ENCODE measurements at regions not wholly inside any gene's neighbourhood (a gene's known extent, or its start where the extent isn't known, plus 50 kb on each side); places are given as distances from the start of the nearest gene placed in this dataset.

GRCh38 chr6:169062272-169062671 lies 191.4 kb downstream of the THBS2 start:
- TF ChIP-seq POLR2AphosphoS5 (IDR thresholded peaks at IDR 0.05; ENCODE audit: low read depth, low read length), result no peak
- TF ChIP-seq POLR2A (IDR thresholded peaks at IDR 0.05; ENCODE audit: low read depth, low read length), result no peak
- no peak for TF ChIP-seq PAX5 (IDR thresholded peaks at IDR 0.05; ENCODE audit: insufficient read depth, low read length, severe bottlenecking)
- no peak for TF ChIP-seq SPI1 (IDR thresholded peaks at IDR 0.05; ENCODE audit: low read depth, low read length)
- TF ChIP-seq TAF1 (IDR thresholded peaks at IDR 0.05; ENCODE audit: low read depth, low read length), result no peak
